Stimulated activated CD8-positive, alpha-beta memory T cell treated with anti-CD3 and anti-CD28 coated beads, Interleukin-7, amount 100 ng/mL, for 4 hours (primary cell): ENCODE measurements at regions not wholly inside any gene's neighbourhood (a gene's known extent, or its start where the extent isn't known, plus 50 kb on each side); places are given as distances from the start of the nearest gene placed in this dataset.

ENCODE experiments used
- DNase-seq, 2 donors: peaks; one replicate each; pipeline ENCODE4 v3.0.0-alpha.2; 2020; ENCODE audit warnings: low read depth in 2 of 2

GRCh38 chr2:75810611-75811330, 100.1 kb upstream of the GCFC2 start:
- no peak for DNase-seq

GRCh38 chr2:75808793-75809535, 98.2 kb upstream of the GCFC2 start:
- no peak for DNase-seq

- DNase-seq = no peak
Observed at GRCh38 chr2:75807992-75808391, 97.3 kb upstream of the GCFC2 start.

GRCh38 chr2:75801234-75801982, 90.7 kb upstream of the GCFC2 start:
- no peak for DNase-seq

- no peak for DNase-seq
Observed at GRCh38 chr2:75800456-75800855, 89.7 kb upstream of the GCFC2 start.

- no peak for DNase-seq
Observed at GRCh38 chr2:75799859-75800258, 89.1 kb upstream of the GCFC2 start.

- DNase-seq = no peak
Observed at GRCh38 chr2:75798569-75798968, 87.9 kb upstream of the GCFC2 start.

GRCh38 chr2:75792996-75793395, 82.3 kb upstream of the GCFC2 start:
- DNase-seq = no peak

GRCh38 chr2:75792146-75792545, 81.4 kb upstream of the GCFC2 start:
- no peak for DNase-seq

- no peak for DNase-seq
Observed at GRCh38 chr2:75790814-75791467, 80.2 kb upstream of the GCFC2 start.

- DNase-seq = no peak
Observed at GRCh38 chr2:75790121-75790813, 79.6 kb upstream of the GCFC2 start.

- no peak for DNase-seq
Observed at GRCh38 chr2:75788902-75789301, 78.2 kb upstream of the GCFC2 start.

- DNase-seq = no peak
Observed at GRCh38 chr2:75788154-75788553, 77.4 kb upstream of the GCFC2 start.

GRCh38 chr2:75787532-75788132, 76.9 kb upstream of the GCFC2 start:
- DNase-seq = no peak

GRCh38 chr2:75775311-75775823, 64.7 kb upstream of the GCFC2 start:
- DNase-seq = no peak

GRCh38 chr2:75772908-75773630, 62.4 kb upstream of the GCFC2 start:
- DNase-seq = no peak

GRCh38 chr2:75765798-75766197, 55.1 kb upstream of the GCFC2 start:
- no peak for DNase-seq

- DNase-seq = no peak
Observed at GRCh38 chr2:75764611-75765010, 53.9 kb upstream of the GCFC2 start.
